Fibroblast of the conjunctiva (primary cell): ENCODE measurements at regions not wholly inside any gene's neighbourhood (a gene's known extent, or its start where the extent isn't known, plus 50 kb on each side); places are given as distances from the start of the nearest gene placed in this dataset.

ENCODE experiments used
- DNase-seq: peaks from one replicate; pipeline ENCODE4 v3.0.0-alpha.2; 2010; ENCODE audit warnings: low read depth

GRCh38 chr2:104163611-104164130 lies 690.2 kb upstream of the POU3F3 start:
- no peak for DNase-seq

- no peak for DNase-seq
Observed at GRCh38 chr2:104164721-104165252, 689.1 kb upstream of the POU3F3 start.

- no peak for DNase-seq
Observed at GRCh38 chr2:104177179-104177578, 676.7 kb upstream of the POU3F3 start.

GRCh38 chr2:104179644-104180043 lies 674.3 kb upstream of the POU3F3 start:
- no peak for DNase-seq

GRCh38 chr2:104200533-104201168 lies 653.3 kb upstream of the POU3F3 start:
- DNase-seq, result no peak

- no peak for DNase-seq
Observed at GRCh38 chr2:104213758-104214157, 640.2 kb upstream of the POU3F3 start.

- DNase-seq, result no peak
Observed at GRCh38 chr2:104215269-104216161, 638.4 kb upstream of the POU3F3 start.

- no peak for DNase-seq
Observed at GRCh38 chr2:104233591-104233990, 620.3 kb upstream of the POU3F3 start.

- DNase-seq, result no peak
Observed at GRCh38 chr2:104236491-104236890, 617.4 kb upstream of the POU3F3 start.

- DNase-seq, result no peak
Observed at GRCh38 chr2:104240984-104241383, 612.9 kb upstream of the POU3F3 start.

- no peak for DNase-seq
Observed at GRCh38 chr2:104249629-104250028, 604.3 kb upstream of the POU3F3 start.

GRCh38 chr2:104250635-104251034 lies 603.3 kb upstream of the POU3F3 start:
- no peak for DNase-seq

GRCh38 chr2:104254017-104254416 lies 599.9 kb upstream of the POU3F3 start:
- no peak for DNase-seq

GRCh38 chr2:104262714-104263113 lies 591.2 kb upstream of the POU3F3 start:
- DNase-seq, result no peak

- DNase-seq, result no peak
Observed at GRCh38 chr2:104279646-104280045, 574.3 kb upstream of the POU3F3 start.

GRCh38 chr2:104280216-104280615 lies 573.7 kb upstream of the POU3F3 start:
- DNase-seq, result no peak

GRCh38 chr2:104286841-104287240 lies 567.1 kb upstream of the POU3F3 start:
- DNase-seq, result no peak

- DNase-seq, result no peak
Observed at GRCh38 chr2:104289651-104290565, 564.0 kb upstream of the POU3F3 start.

- no peak for DNase-seq
Observed at GRCh38 chr2:104290566-104290891, 563.4 kb upstream of the POU3F3 start.

- DNase-seq, result no peak
Observed at GRCh38 chr2:104312684-104313083, 541.2 kb upstream of the POU3F3 start.

GRCh38 chr2:104318001-104318665 lies 535.8 kb upstream of the POU3F3 start:
- DNase-seq, result no peak
